ENCODE measurements at regions not wholly inside any gene's neighbourhood (a gene's known extent, or its start where the extent isn't known, plus 50 kb on each side); places are given as distances from the start of the nearest gene placed in this dataset.
A peak's percentile ranks its signal among the peaks of the same experiment; 100 is the strongest.

- DNase-seq: no peak
Measured at GRCh38 chr3:194075088-194075615, 60.8 kb upstream of the HES1 start.

DNA sequence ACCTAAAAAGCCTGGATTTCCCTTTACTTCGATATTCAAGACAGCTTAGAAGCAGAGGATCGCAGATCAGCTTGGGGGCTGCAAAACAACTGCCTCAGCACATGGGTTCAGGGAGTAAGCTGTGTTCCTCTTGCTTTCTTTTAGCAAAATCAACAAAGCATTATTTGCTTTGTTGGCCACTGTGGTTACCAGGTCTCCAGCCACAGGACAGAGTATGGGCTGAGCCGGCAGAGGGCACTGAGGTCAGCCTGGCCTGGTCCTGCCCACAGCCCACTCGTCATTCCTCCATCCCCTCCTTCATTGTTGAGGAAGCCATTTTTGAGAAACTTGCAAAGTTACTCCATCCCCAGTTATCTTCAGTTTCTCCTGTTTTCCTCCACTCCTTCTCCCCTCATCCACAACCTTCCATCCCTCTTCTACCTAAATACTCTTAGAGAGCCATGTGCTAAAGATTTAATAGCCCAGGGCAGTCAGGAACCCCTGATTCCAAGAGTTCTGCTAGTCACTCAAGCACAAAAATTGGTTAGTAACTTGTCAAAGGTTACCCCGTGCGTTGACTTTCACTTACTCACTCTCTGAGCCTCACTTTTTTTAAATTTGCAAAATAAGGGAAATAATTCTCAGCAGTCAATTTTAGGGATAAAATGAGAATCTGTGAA lies 60.0 kb upstream of the HES1 start:
- peak; percentile 9 for DNase-seq

GRCh38 chr3:194076475-194076874 lies 59.5 kb upstream of the HES1 start:
- DNase-seq: peak; percentile 7

DNA sequence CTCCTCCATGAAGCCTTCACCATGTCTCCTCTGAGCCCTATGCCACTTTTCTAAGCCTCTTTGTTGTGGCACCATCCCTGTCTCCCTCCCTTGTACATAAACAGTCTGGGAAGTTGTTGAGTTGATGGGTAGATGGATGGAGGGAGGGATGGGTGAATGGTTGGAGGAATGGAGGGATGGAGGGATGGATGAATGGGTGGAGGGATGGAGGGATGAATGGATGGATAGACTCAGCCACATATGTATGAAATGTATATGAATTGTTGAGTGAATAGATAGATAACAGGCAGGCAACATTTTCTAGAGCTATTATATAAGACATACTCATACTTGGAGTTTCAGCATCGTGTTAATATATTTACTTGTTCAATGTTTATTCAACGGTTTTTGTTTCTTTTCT lies 58.3 kb upstream of the HES1 start:
- DNase-seq: no peak

DNA sequence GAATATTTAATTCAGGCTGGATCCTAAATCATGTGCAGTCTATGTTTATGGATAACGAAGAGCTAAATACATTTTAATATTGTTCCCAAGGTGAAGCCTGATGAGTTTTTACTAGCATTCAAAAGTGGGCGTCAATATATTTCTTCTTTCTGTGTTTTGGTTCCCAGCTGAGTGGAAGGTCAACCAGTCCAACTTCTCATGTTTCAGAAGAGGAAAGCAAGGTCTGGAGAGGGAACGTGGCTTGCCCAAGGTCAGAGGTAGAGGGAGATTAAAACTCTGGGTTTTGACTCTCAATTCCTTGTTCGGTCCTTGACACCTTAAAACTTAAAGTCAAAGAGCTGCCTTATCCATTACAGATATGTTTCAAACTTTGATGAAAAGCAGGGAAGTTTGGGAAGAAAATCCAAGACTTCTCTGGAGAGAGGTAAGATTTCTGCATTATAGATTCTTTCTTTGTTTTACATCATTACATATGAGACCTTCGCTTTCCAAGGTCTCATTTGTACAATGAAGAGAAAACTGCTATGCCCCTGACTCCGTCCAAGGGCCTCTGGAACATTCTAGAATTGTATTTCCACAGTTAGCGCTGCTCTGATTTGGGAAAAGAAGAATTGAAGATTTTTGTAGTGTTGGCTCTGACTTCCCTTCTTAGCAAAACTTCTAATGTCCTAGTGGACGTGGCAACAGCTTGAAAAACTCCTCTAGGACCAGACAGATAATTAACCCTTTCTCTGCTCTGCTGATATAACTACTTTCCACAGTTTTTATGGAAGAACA lies 57.7 kb upstream of the HES1 start:
- DNase-seq: no peak

DNA sequence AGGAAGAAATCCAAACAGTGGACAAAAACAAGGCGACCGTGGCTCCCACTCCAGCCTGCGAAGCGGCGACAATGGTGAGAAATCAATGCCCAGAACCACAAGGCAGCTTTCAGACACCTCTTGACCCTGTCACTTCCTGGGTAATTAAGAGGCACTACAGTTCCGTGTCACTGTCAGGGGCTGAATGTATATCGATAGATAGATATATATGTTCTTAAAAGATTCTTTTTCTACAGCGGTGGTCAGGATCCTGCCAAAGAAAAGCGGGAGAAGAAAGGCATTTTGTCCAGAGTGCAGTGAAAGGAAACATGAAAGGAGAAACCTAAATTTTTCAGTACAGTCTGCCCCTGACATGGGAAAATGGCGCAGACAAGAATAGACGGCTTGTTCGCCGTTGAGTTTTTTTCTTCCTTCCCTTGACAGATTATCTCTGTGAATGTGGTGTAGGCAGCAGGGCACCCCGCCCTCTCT lies 56.2 kb upstream of the HES1 start:
- no peak for DNase-seq

DNA sequence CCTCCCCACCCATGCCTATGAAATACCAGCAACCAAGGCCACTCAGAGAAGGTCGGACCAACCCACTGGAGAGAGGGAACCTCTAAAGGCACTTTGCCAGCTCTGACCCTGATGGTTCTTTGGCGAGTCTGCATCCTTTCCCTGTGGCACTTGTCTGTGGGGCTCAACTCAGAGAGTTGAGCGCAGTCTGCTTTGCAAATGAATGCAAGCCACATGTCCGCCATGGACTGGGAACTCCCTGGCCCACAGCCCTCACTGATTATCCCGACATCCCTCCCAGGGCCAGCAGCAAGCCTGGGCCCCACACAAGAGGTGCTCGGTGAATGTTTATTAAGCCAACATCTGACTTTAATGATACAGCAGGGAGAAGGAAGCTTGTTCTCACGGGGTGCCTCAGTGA lies 55.5 kb upstream of the HES1 start:
- DNase-seq: peak; percentile 33

GRCh38 chr3:194080913-194081800 lies 54.8 kb upstream of the HES1 start:
- peak; percentile 33 for DNase-seq

DNA sequence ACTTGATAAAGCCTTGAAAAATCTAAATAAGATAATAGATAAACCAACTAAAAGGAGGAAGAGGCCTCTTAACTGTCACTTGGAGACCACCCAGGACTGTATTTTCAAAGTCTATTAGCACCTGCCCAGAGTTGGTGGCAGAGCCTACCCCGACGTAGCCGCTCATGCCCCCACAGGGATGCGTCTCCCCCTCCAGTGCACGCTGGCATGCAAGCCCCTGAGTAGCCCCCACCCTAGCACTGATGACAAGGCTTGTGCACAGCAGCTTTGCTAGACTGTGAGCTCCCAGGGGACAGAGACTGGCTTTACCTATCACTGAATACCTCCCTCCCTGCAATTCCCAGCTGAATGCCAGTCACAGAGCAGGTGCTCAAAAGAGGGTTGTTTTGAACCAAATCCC lies 54.1 kb upstream of the HES1 start:
- DNase-seq: peak; percentile 37

DNA sequence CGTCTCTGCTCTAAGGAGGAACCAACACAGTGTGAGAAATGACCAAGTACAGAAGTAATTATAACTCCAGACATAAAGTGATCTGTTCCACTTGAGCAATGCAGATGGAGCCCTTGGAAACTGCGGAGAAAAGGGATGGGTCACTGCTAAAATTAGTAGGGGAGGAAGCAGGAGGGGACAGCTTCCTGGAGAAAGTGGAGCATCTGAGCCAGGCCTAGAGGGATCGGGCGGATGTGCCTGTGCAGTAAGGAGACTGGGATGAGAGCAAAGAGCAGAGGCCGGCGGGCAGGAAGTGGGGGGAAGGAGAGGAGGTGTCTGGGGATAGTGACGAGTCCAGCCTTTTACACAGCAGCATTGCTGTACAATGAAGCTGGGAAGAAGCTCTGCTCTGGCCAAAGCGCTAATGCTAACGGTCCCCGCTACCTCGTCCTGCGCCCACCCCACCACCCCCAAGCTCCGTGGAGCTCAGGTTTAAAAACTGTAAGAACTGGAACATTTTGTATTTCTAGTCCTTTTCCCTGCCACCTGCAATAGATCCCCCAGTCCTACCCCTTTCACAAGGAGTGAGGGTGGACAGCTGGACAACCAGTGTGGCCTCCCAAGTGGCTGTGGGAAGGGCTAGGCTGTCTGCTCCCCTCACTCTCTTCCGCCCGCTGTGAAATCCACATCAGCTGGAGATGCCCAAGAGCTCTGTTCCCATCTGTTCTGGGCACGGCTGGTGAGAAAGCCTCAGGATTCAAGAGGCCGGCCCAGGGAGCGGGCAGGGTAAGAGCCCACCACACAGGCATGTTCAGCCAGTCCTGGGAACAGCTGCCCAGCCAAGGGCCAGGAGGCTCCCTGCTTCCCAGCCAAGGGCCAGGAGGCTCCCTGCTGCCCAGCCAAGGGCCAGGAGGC lies 53.0 kb upstream of the HES1 start:
- peak; percentile 45 for DNase-seq

DNA sequence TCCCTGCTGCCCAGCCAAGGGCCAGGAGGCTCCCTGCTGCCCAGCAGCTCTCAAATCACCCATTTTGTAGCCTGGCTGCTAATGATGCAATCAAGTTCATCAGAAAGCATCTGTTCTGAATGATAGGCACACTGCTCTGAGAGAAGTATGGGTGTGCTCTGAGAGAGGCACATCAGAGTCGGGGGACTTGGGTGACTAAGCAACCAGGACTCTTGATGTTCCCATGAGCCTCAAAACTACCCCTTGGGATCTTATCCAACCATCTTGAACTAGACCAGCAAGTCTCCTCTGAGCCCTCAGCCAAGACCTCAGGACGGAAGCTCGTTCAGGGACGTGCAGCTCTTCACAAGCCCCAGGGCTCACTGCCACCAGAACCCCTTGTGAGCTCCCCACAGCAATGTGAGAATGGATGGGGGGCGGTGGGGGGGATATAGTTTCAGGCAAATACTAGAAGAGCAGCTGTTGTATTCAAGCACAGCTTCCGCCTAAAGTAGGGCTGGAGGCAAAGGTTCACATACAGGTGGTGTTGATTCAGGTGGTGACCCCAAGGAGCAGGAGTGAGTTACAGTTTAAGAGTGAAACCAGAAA lies 52.2 kb upstream of the HES1 start:
- peak; percentile 48 for DNase-seq

- peak; percentile 44 for DNase-seq
Measured at GRCh38 chr3:194084284-194084683, 51.7 kb upstream of the HES1 start.
